GM18909 (cell line): ENCODE measurements at regions not wholly inside any gene's neighbourhood (a gene's known extent, or its start where the extent isn't known, plus 50 kb on each side); places are given as distances from the start of the nearest gene placed in this dataset.

Source experiments
- ATAC-seq: cut with Tn5 transposase; IDR thresholded peaks from one replicate; pipeline ENCODE4 v1.9.1; 2021; ENCODE audit warnings: mild to moderate bottlenecking; ENCODE audit not compliant: unreplicated experiment, poor library complexity

DNA sequence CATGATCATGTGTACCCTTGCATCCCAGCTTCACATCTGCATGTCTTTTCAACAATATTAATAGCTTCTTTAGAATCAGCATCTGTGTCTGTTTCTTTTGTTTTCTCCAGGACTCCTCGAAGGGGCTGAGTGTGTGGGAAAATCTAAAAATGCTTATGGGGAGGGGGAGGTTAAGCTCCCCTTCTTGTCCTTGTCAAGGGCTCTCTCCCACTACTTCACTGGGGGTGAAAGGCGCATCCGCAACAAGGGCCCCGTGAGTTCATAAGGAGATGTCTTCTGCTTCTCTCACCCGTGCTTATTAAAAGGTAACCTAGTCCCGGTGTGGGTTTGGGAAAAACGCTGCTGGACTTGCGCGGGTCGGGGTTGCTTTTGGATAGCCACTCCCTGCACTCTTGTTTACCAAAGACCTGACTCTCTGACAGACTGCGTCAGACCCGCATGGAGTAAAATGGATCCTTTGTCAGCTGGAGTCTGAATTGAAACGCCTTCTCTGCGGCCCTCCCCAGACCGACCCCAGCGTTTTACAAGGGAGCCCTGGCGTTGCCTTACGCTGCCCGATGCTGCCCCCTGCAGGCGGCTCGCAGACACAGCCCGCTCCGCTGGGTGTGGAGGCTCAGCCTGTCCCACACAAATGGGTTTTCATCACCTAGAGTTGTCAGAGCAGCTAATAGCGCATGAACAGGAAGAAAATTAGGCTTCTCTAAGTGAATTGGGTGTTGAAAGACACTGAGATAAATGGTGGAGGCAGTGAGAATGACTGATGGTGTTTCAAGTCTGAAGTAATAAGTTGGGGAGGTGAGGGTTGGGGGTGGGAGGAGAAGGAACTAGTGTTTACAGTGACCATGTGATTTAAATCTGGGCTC is 53.8 kb downstream of the IER5 start:
- peak; percentile 71 for ATAC-seq

DNA sequence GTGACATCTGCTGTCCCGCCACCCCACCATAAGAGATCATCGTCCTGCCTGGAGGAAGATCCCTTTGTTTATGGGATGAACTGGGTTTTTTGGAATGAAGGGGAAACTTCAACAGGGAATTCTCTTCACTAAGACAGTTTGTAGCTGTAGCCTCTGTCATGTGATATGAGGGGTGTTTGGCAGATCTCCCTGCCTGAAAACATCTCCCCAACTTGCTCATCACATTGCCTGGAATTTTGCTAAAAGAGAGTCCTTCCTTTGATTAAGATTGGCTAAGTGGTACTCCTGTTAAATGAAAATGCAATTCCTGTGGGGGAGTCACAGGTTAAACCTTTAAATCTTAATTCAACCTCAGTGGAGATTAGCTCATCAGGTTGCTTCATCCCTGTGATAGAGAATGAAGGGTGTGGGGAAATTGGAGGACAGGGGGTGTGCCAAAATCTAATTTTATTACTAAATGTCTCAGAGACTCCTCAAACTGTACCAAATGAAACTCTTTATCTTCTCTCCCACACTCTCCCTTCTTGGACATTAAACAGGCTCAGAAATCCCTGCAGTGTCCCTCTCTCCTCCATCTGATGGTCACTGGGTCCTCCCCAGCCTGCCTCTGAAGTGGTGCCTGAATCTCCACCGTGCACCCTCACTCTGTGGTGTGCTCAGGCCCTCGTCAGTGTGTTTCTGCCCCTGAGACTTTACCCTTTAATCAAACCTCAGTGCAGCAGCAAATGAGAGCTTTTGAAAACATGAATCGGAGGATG is 54.8 kb downstream of the IER5 start:
- ATAC-seq: no peak

DNA sequence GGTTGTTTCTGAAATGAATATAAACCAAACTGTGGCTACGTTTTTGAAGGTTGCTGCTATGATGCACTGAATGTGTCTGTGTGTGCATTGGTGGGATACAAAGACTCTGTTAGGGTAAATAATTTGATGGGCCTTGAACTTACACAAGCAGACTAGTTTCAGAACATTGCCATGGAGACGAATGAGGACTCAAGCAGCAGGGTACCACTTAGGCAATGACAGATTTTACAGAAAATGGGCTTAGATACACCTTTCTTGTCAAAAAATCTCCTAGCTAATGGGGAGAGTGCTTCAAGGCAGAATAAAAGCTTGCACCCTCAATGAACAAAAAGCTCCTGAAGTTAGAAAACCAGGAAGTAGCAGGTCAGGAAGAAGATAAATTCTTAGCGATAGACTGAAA is 55.7 kb downstream of the IER5 start:
- no peak for ATAC-seq

DNA sequence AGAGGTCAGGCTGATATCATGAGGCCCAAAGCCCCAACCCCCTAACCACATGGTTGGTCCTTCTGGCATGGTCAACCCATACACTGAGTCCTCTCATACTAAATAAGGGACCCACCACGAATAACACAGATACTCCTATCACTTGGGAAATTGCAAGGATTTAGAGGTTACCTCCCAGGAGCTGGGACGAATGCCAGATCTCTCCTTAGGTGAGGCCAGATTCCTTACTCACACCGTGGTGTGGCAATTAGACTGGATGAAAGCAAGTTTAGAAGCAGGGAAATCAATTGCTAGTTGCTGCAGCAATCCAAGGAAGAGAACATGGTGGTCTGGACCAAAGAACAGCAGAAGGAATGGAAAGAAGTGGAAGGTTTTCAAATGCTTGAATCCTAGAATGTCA is 60.1 kb downstream of the IER5 start:
- no peak for ATAC-seq

DNA sequence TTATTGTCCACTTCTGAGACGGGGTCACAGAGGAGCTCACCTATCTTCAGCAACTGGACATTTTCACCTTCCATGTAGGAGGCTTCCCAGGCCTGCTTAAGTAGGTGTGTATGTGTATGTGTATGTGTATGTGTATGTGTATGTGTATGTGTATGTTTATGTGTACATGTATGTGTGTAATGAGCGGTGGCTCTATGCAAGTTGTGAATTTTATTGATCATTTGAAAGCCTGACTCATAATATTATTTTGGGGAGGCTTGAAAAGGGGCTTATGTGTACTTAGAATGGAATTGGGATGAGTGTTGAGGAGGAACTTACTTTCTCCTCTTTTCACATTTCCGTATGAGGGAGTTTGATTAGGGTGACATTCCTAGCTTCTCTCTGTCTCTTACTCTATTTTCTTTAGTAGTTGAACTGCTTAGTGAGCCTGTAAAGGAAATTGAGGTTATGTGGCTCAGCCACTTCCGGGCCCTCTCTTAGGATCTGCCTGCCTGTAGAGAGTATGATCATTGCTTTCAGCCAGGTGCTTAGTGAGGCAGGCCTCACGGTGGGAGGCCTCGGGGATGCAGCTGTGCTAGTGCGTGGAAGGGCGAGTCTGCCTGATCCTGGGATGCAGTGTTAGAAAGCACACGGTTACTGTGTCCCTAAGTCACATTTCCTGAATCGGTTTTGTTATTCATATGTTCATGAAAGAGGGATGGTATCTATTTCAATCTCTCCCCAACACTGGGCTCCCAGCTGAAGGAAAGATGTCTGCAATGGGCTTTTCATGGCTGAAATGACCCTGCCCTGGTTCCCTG is 61.0 kb downstream of the IER5 start:
- ATAC-seq: peak; percentile 78

DNA sequence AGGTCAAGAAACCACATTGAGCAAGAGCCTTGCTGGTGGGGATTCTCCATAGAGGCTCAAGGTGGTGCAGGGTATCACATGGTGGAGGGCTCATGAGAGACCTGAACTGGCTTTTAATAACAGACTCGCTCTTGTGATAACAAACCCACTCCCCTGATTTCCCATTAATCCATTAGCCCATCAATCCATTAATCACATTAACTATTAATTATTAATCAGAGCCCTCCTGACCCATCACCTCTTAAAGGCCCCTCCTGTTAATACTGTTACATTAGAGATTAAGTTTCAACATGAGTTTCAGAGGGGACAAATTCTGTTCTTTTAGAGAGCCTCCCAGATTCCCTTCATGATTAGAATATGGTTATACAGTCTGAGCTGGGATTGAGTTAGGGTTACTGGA is 61.8 kb downstream of the IER5 start:
- ATAC-seq: no peak

DNA sequence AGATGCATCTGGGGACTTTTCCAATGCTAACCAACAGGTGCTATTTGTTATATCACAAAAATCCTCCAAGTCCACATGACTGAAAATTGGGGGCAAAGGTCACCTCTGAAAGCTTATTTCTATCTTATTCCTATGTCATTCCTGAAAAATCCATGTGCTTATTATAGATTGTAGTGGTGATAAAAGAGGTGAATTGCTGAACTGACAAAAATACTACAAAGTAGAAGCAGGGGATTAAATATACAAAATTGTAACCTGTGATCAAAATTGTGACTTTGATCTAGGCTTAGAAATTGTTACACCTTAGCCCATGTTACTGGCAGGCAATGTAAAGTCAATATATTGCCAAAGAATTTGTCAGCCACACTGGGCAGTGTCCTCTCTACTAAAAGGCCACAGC is 62.3 kb downstream of the IER5 start:
- ATAC-seq: no peak

DNA sequence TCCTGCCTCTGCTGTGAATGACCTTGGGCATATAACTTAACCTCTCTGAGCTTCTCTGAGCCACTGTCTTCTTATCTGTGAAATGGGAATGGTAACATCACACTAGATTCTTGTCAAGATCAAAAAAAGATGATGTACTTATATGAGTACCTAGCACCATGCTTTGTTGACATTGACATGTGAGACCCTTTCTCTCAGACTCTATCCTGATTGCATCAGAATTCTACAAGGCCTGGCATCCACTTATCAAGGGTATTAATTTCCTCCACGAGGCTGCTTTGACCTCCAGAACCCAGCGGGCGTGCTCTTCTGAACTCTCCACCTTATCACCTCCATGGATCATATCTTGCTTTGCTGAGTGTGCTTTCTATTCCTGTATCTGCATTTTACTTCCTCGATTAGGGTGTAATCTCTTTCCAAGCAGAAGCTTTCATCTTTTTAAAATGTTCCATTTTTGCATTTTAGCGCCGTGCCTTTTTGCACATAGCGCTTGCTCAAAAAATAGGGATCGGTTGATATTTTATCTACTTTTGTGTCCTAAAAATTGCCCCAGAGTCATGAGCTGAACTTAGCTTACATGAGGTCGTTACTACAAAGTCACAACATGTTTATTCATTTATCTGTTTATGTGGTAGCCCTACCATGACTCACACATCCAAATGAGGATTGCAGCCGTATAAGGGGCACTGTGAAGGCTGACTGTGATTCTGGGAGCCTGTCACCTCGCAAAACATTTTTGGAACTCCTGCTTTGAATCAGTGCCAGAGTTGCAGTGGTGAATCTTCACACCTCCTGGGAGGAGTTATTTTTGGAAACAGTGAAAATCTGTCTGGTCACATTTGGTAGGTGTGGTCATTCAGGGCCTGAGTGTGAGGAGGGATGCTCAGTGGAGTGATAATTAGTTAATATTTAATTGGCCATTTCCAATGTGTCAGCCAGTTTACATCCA is 63.2 kb downstream of the IER5 start:
- ATAC-seq: peak; percentile 42

DNA sequence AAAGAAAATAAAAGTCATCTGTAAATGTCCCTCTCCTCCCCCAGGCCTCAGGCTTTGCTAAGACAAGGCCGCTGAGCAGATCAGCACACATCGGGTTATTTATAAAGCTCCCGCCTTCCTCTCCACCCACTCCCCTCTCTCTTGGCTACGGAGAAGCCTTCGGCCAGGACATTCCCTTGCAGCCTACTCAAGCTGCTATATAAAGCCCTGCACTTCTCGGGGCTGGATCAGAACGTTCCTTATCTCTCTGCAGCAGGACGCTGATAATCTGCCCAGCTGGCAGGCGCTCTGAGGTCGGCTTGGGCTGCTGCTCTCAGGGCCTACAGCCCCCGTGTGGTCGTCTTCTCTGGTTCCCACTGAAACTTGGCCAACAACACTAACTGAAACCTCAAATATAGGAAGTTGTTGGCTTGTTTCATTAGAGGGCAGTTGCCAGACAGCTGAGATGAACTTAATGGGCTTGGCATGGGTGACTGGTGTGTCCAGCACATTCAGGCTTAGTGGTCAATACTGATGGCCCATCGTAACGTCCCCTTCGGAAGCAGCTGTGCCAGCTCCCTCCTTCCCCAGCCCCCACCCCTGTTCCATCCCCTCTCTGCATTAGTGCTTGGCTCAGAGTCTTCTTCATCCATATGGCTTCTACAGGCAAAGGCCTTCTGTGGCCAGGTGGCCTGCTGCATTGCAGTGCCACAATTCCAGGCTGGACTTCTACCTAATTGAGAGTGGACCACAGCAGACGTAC is 64.6 kb downstream of the IER5 start:
- peak; percentile 73 for ATAC-seq

DNA sequence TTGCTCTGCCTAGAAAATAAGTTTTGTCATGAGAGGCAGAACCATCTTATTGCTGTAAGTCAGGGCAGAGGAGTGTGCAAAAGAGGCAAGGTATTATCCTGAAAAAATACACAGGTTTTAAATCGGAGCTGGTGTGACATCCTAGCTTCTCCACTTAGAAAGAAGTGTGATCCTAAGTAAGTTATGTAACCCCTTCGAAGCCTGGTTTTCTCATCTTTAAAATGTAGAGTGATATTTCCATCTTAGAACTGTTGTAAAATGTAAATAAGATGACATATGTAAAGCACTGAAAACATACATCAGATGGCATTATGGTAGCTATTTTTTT is 65.1 kb downstream of the IER5 start:
- ATAC-seq: no peak

DNA sequence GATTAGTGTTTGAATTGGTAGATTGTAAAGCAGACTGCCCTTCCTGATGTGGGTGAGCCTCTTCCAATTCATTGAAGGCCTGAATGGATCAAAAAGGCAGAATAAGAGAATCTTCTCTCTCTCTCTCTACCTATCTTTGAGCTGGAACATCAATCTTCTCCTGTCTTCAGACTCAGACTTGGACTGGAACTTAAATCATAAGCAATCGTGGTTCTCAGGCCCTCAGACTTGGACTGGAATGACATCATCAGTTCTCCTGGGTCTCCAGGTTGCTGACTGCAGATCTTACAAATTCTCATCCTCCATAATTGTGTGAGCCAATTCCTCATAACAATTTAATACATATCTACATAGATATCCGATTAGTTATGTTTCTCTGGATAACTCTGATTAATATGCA is 66.8 kb downstream of the IER5 start:
- no peak for ATAC-seq

DNA sequence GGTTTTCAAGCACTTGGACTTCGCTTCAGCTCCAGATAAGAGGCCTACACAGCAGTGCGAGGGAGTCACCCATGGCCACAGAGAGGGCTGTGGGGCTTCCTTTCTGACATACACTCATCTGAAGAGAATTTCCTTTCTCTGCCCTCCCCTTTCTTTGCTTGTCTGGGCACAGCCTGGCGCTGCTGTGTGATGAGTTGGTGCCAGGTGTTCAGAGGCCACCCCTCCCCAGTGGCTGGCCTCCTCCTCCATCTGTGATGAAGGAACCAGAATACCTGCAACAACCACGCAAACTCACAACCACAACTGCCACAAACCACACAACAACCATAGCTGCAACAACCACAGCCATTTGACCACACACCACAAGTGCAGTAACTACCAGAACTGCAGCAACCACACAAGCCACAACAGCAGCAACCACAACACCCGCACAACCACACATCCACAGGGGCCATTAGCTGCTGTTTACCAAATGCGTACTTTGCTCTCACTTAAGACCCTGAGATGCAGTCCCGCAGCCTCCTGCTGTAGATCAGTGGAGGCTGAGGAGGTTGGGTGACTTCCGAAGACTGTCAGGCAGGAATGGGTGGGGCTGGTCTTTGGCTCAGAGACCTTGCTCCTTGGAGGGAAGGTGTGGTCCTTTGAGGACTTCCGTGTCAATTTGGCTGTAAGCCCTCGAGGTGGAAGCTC is 71.1 kb downstream of the IER5 start:
- peak; percentile 48 for ATAC-seq

DNA sequence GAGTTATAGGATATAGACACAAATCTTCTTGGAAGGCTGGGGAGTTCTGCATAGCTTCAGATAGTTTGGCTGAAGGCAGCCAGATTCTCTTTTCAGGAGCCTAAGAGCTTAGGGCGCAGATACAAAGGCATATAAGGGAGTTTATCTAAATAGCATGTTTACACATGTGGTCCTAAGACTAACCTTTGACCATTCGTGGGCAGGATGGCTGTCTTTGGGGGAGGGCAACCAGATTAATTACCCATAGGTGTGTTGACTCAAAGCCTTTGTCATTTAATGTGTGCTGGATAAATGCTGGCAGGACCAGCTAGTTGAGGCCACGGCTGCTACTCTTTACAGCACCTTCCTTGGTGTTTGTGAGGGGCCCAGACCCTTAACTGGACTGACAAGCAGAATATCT is 71.8 kb downstream of the IER5 start:
- no peak for ATAC-seq

DNA sequence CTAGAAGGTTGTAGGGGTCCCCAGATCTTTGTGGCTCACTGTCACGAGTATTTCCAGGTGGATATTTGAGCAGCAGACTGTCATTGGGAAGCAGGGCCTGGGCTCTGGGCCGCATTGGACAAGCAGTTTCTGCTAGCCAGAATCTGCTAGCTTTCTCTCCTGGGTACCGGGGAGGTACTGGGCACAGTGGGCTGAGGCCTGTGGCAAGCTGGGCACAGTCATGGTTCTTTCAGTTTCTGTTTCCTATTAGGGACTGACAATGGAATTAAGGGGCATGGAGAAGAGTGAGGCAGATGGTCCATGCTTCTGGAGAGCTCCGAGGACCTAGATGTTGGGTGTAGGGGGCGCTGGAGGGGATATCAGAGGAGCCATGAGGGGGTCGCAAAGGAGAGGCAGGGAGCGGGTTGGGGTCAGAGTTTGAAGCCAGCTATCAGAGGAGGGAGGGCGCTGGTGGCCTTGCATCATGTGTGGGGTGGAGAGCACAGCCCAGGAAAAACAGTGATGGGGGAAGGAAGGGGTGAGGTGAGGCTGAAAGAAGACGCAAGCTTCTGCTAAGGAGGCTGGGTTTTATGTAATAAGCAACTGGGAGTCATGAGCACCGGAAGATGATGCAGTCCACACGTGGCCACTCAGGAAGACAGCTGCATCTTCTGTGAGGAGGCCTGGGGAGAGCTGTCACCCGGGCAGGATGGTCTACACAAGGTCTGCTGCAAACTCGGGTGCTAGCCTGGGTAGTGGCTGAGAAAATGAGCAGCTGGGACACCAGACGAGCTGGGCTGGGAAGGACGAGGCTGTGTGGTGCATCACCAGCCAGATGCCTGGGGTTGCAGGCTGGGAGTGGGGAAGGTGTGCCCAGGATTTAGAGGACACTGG is 72.7 kb downstream of the IER5 start:
- no peak for ATAC-seq

DNA sequence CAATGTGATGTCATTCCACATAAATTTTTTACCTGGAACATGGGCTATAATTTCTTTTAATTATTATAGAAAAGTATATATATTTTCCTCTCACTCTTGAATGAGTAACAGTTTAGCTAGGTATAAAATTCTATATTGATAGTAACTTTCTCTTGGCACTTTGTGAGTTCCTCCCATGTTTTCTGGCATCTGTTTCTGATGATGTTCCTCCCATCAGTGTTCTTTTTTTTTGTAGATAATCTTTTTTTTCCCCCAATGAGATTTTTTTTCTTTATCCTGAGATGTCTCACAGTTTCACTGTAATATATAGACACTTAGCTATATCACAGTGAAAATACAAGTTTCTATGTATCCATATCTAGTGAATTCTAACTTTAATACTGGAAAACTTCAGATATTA is 75.2 kb downstream of the IER5 start:
- ATAC-seq: no peak

DNA sequence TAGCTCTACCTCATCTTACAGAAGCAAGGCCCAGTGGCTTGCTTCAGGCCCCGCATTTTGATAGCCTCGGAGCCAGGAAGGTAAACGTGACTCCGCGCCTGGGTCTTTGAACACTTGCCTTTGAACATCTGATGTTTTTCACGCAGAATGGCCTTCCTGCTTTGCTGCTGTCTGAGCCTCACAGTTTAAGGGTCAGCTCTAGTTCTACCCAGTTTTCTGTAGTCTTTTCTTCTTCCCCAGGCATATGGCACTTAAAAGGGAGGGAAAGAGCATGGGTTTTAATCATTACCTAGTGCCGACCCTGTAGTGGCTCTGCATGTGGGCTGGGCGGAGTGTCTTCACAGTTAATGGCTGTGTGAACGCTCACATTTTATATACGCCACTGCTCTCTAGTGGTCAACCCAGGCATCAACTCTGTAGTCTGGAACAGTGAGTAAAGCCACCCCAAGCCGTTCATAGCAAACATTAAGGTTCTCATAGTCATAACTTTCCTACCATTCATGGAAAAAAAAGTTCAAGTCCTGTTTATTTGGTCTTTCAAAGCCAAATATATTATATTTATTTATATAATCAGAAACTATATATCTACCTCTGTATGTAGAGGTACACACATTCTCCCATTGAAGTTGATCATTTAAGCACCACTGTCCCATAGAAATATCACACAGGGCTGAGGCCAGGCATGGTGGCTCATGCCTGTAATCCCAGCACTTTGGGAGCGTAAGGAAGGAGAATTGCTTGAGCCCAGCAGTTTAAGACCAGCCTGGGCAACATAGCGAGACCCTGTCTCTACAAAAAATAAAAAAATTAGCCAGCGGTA is 78.1 kb downstream of the IER5 start:
- ATAC-seq: peak; percentile 97

DNA sequence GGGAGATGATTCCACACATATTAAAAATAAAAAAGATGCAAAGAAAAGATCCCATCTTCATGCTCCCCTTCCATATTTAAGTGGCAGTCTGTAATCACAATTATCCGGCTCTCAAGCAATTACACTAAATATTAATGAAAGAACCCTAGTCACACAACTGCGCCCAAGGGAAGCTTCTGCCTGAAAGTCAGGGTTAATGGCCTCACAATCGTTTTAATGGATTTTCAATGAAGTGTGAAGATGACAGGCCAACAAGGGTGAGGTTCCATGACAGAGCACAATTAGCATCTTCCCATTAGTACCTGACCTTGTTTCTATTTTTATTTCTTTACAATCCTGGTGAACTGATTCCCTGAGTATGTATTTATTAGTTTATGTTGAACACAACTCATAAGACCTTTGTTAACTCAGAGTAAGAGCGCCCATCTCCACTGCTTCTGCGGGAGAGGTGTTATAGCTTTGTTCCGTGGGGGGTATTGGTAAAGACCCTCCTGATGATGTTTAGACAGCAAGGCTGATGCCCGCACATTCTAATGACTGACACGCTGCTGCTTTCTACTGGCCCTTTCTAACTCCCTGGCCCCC is 80.9 kb downstream of the IER5 start:
- no peak for ATAC-seq
